NOMO-1 treated with DMSO at 0.1 percent for 48 hours (cell line): ENCODE measurements at regions not wholly inside any gene's neighbourhood (a gene's known extent, or its start where the extent isn't known, plus 50 kb on each side); places are given as distances from the start of the nearest gene placed in this dataset.
A peak's percentile ranks its signal among the peaks of the same experiment; 100 is the strongest.
"Not testable (repeated sequence)": the region's sequence is repeated elsewhere in the genome, so short reads cannot be mapped to it uniquely, and the experiment has no call there.

Source experiments
- DNase-seq: peaks from one replicate; lab custom pipeline; 2025; ENCODE audit not compliant: unreplicated experiment; lab: John Stamatoyannopoulos, UW

- DNase-seq = no peak
Measured at GRCh38 chr3:177356113-177356512, 158.8 kb upstream of the TBL1XR1 start.

GRCh38 chr3:177356952-177357351, 159.7 kb upstream of the TBL1XR1 start:
- no peak for DNase-seq

DNA sequence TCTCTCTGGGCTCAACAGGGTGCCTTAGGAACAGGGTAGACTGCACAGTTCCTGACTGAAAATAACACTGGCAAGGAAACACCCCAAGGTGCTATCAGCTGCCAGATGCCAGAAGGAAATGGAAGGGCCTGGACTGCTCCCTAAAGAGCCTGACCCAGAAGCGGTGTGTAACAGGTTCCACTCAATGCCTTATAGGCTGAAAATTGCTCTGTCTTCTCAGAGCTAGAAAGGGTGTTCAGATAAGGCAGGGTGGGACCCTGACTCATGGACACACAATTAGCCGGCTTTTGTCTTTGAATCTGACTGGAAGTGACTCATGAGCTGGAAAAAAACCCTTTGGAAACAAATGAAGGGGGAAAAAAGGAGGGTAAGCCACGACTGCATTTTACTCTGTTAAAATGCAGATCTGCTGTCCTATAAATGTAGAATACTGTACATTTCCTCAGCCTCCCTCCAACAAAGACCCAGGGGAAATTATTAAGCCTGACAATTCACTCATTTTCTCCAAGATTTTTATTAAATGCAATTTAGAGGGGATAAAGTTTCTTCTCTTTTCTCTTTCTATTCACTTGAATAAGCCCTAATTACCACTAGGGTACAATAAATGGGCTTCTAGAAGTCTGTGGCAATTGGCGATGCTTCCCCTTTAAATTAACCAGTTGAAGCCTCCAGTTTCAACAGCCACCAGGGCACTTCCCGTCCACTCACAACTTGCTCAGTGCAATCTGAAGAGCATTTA, 160.2 kb upstream of the TBL1XR1 start:
- peak; percentile 93 for DNase-seq

DNA sequence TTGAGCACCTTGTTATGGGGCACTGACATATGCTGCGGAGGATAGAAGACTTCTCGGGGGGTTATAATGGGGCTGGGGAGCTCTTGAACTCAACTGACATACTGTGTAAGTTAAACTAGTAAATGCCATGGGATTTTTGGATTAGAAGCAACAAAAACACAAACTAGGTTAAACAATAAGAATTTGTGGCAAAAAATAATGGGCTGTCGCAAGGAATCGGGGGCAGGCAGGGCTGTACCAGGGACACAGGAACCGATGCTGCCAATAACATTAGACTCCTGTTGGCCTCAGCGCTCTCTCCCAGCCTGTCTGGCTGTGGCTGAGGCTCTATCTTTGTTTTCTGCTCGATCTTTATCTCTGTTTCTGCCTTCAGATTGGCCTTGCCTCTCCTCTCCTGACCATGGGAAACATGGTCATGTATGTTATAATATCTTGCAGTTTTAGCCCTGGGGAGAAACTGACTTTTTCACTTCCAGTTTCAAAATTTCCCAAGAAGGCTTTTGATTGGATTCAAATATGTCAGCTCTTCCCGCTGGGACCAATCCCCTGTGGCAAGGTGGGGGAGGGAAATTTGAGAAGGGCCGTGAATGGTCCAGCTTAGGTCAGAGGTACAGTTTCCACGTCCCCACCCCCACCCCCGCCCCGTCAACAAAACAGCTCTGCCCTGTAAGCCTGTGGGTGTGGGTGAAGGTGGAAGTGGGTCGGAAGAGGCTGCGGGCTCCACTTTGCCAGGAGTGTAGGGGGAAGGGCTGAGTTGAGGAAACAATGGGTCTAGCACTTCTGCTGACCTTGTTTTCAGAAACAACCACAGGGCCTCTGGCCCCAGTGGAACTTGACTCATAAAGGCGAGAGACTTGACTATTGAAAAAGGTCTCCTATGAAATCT, 161.1 kb upstream of the TBL1XR1 start:
- DNase-seq = peak; percentile 99

GRCh38 chr3:177358977-177359592, 161.8 kb upstream of the TBL1XR1 start:
- peak; percentile 61 for DNase-seq

GRCh38 chr3:177359593-177360357, 162.5 kb upstream of the TBL1XR1 start:
- DNase-seq = peak; percentile 98

GRCh38 chr3:177361081-177361938, 164.0 kb upstream of the TBL1XR1 start:
- peak; percentile 78 for DNase-seq

- DNase-seq = no peak
Measured at GRCh38 chr3:177362626-177363025, 165.3 kb upstream of the TBL1XR1 start.

DNA sequence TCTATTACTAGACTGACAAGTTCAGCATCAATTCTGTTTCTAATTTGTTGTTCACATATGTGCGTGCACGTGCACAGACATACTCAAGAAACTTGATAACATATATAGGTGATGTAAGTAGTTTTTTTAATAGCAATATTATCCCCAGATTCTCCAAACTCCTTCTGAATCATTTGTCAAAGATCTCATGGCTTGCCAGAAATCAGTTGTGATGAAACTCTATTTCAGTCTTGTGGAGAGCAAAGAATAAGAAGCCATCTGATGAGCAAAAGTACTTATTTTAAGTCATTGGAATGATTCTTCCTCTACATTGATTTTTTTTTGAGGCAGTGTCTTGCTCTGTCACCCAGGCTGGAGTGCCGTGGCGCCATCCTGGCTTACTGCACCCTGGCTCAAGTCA, 167.0 kb upstream of the TBL1XR1 start:
- no peak for DNase-seq

- DNase-seq = not testable (repeated sequence)
Measured at GRCh38 chr3:177365294-177365693, 168.0 kb upstream of the TBL1XR1 start.

- DNase-seq = no peak
Measured at GRCh38 chr3:177367788-177368187, 170.5 kb upstream of the TBL1XR1 start.

DNA sequence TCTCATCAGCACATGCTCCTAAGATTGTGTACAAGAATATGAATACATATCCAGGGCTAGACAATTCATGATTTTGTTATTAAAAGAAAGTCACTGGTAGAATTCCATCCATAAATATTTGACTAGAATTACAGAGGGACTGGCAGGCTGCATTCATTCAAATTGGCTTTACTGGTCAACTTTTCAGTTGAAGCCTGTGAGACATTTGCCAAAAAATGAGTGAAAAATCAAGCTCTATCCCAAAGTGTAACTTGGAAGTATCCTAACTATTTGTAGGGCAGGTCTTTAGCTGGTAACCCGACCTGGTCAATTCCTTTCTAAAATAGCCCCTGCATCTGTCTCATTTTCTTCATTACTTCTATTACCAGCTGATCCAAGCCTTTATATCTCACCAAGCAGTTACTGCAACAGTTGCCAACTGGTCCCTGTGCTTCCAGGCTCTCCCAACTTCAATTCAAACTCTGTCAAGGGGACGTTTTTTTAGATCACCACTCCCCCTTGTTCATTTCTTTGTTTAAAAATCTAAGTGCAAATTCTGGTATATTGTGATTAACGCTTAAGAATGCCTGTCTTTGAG, 173.1 kb upstream of the TBL1XR1 start:
- DNase-seq = no peak

GRCh38 chr3:177371146-177371545, 173.9 kb upstream of the TBL1XR1 start:
- no peak for DNase-seq

GRCh38 chr3:177371888-177372287, 174.6 kb upstream of the TBL1XR1 start:
- no peak for DNase-seq

- DNase-seq = no peak
Measured at GRCh38 chr3:177374323-177374722, 177.0 kb upstream of the TBL1XR1 start.

GRCh38 chr3:177375316-177375715, 178.0 kb upstream of the TBL1XR1 start:
- DNase-seq = no peak

GRCh38 chr3:177377166-177377565, 179.9 kb upstream of the TBL1XR1 start:
- DNase-seq = no peak

- no peak for DNase-seq
Measured at GRCh38 chr3:177378168-177378567, 180.9 kb upstream of the TBL1XR1 start.

DNA sequence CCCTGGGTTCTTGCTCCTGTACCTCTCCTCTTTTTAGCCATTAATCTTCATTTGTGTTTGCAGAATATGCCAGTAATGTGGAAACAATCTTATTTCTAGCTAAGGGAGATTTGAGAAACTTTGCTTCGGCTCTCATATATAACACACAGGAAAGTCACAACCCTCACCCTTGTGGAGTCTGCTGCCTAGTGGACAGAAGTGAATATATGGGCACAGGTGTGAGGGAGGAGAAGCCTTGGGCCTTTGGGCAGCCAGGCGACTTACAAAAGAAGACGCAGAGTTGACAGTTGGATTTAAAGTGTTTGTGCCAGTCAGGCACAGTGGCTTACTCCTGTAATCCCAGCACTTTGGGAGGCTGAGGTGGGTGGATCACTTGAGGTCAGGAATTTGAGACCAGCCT, 181.8 kb upstream of the TBL1XR1 start:
- DNase-seq = no peak

DNA sequence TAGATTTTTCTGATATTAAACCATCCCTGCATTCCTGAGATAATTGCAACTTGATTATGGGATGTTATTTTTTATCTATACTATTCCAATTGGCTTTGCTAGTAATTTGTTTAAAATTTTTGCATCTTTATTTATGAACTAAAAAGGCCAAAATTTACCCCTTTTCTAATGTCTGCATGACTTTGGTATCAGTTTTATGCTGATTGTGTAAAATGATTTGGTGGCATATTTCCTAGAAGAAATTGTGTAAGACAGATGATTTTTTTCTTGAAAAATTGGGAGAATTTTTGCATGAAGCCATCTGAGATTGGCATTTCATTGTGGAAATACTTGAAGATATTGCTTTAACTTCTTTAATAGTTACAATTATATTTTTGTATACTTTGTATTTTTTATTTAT, 183.8 kb upstream of the TBL1XR1 start:
- DNase-seq = no peak
